ENCODE measurements at regions not wholly inside any gene's neighbourhood (a gene's known extent, or its start where the extent isn't known, plus 50 kb on each side); places are given as distances from the start of the nearest gene placed in this dataset.
"Not testable (repeated sequence)": the region's sequence is repeated elsewhere in the genome, so short reads cannot be mapped to it uniquely, and the experiment has no call there.

GRCh38 chr13:52279408-52279807 lies 120.0 kb upstream of the NEK3 start:
- DNase-seq (ENCODE audit: low read depth in 4 of 6, low spot score in 6 of 6) = not testable (repeated sequence)
- WGBS (ENCODE audit: insufficient coverage) = no CpG with 5 or more reads among the region's 1 CpG

GRCh38 chr13:52254299-52254698 lies 94.9 kb upstream of the NEK3 start:
- H3K27ac ChIP-seq (ENCODE audit: low read depth, low read length); DNase-seq (ENCODE audit: low read depth in 4 of 6, low spot score in 6 of 6); H3K36me3 ChIP-seq (ENCODE audit: control insufficient read depth, insufficient read depth, low read length); H3K9me3 ChIP-seq (ENCODE audit: control insufficient read depth, insufficient read depth, low read length); H3K4me1 ChIP-seq (ENCODE audit: control insufficient read depth, insufficient read depth, low read length); H3K27me3 ChIP-seq (ENCODE audit: control insufficient read depth, insufficient read depth, low read length); H3K4me3 ChIP-seq (ENCODE audit: low read depth, low read length): not testable (repeated sequence)
- WGBS (ENCODE audit: insufficient coverage) = no CpG with 5 or more reads among the region's 24 CpGs

More at GRCh38 chr13:52279408-52279807, 120.0 kb upstream of the NEK3 start:
- not testable (repeated sequence) for H3K27me3 ChIP-seq (ENCODE audit: control insufficient read depth, insufficient read depth, low read length); H3K4me1 ChIP-seq (ENCODE audit: control insufficient read depth, insufficient read depth, low read length); H3K36me3 ChIP-seq (ENCODE audit: control insufficient read depth, insufficient read depth, low read length); H3K4me3 ChIP-seq (ENCODE audit: low read depth, low read length); H3K9me3 ChIP-seq (ENCODE audit: control insufficient read depth, insufficient read depth, low read length); H3K27ac ChIP-seq (ENCODE audit: low read depth, low read length)

GRCh38 chr13:52240752-52241151 lies 81.4 kb upstream of the NEK3 start:
- not testable (repeated sequence) for H3K36me3 ChIP-seq (ENCODE audit: control insufficient read depth, insufficient read depth, low read length); H3K27ac ChIP-seq (ENCODE audit: low read depth, low read length); H3K4me3 ChIP-seq (ENCODE audit: low read depth, low read length); H3K9me3 ChIP-seq (ENCODE audit: control insufficient read depth, insufficient read depth, low read length); H3K4me1 ChIP-seq (ENCODE audit: control insufficient read depth, insufficient read depth, low read length); DNase-seq (ENCODE audit: low read depth in 4 of 6, low spot score in 6 of 6); H3K27me3 ChIP-seq (ENCODE audit: control insufficient read depth, insufficient read depth, low read length)
- no CpG with 5 or more reads among the region's 3 CpGs for WGBS (ENCODE audit: insufficient coverage)

- not testable (repeated sequence) for H3K9me3 ChIP-seq (ENCODE audit: control insufficient read depth, insufficient read depth, low read length); H3K36me3 ChIP-seq (ENCODE audit: control insufficient read depth, insufficient read depth, low read length); H3K27ac ChIP-seq (ENCODE audit: low read depth, low read length); H3K27me3 ChIP-seq (ENCODE audit: control insufficient read depth, insufficient read depth, low read length); H3K4me1 ChIP-seq (ENCODE audit: control insufficient read depth, insufficient read depth, low read length)
- no CpG with 5 or more reads among the region's 8 CpGs for WGBS (ENCODE audit: insufficient coverage)
- H3K4me3 ChIP-seq (ENCODE audit: low read depth, low read length) = peak overlapping the region; percentile 24
- DNase-seq (ENCODE audit: low read depth in 4 of 6, low spot score in 6 of 6) = peak; percentile 7 to 93 (median 48)
These were observed 76.7 kb upstream of the NEK3 start for GRCh38 chr13:52235900-52236595.

- not testable (repeated sequence) for H3K4me3 ChIP-seq (ENCODE audit: low read depth, low read length); H3K27ac ChIP-seq (ENCODE audit: low read depth, low read length); H3K4me1 ChIP-seq (ENCODE audit: control insufficient read depth, insufficient read depth, low read length); H3K36me3 ChIP-seq (ENCODE audit: control insufficient read depth, insufficient read depth, low read length); DNase-seq (ENCODE audit: low read depth in 4 of 6, low spot score in 6 of 6); H3K27me3 ChIP-seq (ENCODE audit: control insufficient read depth, insufficient read depth, low read length); H3K9me3 ChIP-seq (ENCODE audit: control insufficient read depth, insufficient read depth, low read length)
- no CpG with 5 or more reads among the region's 3 CpGs for WGBS (ENCODE audit: insufficient coverage)
These were observed 75.5 kb upstream of the NEK3 start for GRCh38 chr13:52234928-52235327.

GRCh38 chr13:52223063-52223462 lies 63.7 kb upstream of the NEK3 start:
- H3K4me1 ChIP-seq (ENCODE audit: control insufficient read depth, insufficient read depth, low read length); H3K36me3 ChIP-seq (ENCODE audit: control insufficient read depth, insufficient read depth, low read length); H3K4me3 ChIP-seq (ENCODE audit: low read depth, low read length); H3K27ac ChIP-seq (ENCODE audit: low read depth, low read length); DNase-seq (ENCODE audit: low read depth in 4 of 6, low spot score in 6 of 6); H3K9me3 ChIP-seq (ENCODE audit: control insufficient read depth, insufficient read depth, low read length); H3K27me3 ChIP-seq (ENCODE audit: control insufficient read depth, insufficient read depth, low read length): not testable (repeated sequence)
- no CpG with 5 or more reads among the region's 1 CpG for WGBS (ENCODE audit: insufficient coverage)

- H3K36me3 ChIP-seq (ENCODE audit: control insufficient read depth, insufficient read depth, low read length); DNase-seq (ENCODE audit: low read depth in 4 of 6, low spot score in 6 of 6); H3K27me3 ChIP-seq (ENCODE audit: control insufficient read depth, insufficient read depth, low read length); H3K9me3 ChIP-seq (ENCODE audit: control insufficient read depth, insufficient read depth, low read length); H3K27ac ChIP-seq (ENCODE audit: low read depth, low read length); H3K4me3 ChIP-seq (ENCODE audit: low read depth, low read length); H3K4me1 ChIP-seq (ENCODE audit: control insufficient read depth, insufficient read depth, low read length): not testable (repeated sequence)
- WGBS (ENCODE audit: insufficient coverage) = no CpG with 5 or more reads among the region's 1 CpG
These were observed 54.5 kb upstream of the NEK3 start for GRCh38 chr13:52213920-52214319.

- DNase-seq (ENCODE audit: low read depth in 4 of 6, low spot score in 6 of 6); H3K27me3 ChIP-seq (ENCODE audit: control insufficient read depth, insufficient read depth, low read length); H3K9me3 ChIP-seq (ENCODE audit: control insufficient read depth, insufficient read depth, low read length); H3K36me3 ChIP-seq (ENCODE audit: control insufficient read depth, insufficient read depth, low read length); H3K4me1 ChIP-seq (ENCODE audit: control insufficient read depth, insufficient read depth, low read length); H3K27ac ChIP-seq (ENCODE audit: low read depth, low read length); H3K4me3 ChIP-seq (ENCODE audit: low read depth, low read length): not testable (repeated sequence)
- no CpG with 5 or more reads among the region's 1 CpG for WGBS (ENCODE audit: insufficient coverage)
These were observed 53.5 kb upstream of the NEK3 start for GRCh38 chr13:52212886-52213285.

GRCh38 chr13:52211416-52211776 lies 52.0 kb upstream of the NEK3 start:
- not testable (repeated sequence) for H3K27me3 ChIP-seq (ENCODE audit: control insufficient read depth, insufficient read depth, low read length); DNase-seq (ENCODE audit: low read depth in 4 of 6, low spot score in 6 of 6); H3K27ac ChIP-seq (ENCODE audit: low read depth, low read length); H3K36me3 ChIP-seq (ENCODE audit: control insufficient read depth, insufficient read depth, low read length); H3K4me1 ChIP-seq (ENCODE audit: control insufficient read depth, insufficient read depth, low read length); H3K9me3 ChIP-seq (ENCODE audit: control insufficient read depth, insufficient read depth, low read length); H3K4me3 ChIP-seq (ENCODE audit: low read depth, low read length)
- WGBS (ENCODE audit: insufficient coverage) = 90% methylated on average over 2 of the region's 6 CpGs

GRCh38 chr13:52210564-52211415 lies 51.4 kb upstream of the NEK3 start:
- H3K36me3 ChIP-seq (ENCODE audit: control insufficient read depth, insufficient read depth, low read length); H3K4me1 ChIP-seq (ENCODE audit: control insufficient read depth, insufficient read depth, low read length); H3K9me3 ChIP-seq (ENCODE audit: control insufficient read depth, insufficient read depth, low read length); H3K4me3 ChIP-seq (ENCODE audit: low read depth, low read length); H3K27me3 ChIP-seq (ENCODE audit: control insufficient read depth, insufficient read depth, low read length); DNase-seq (ENCODE audit: low read depth in 4 of 6, low spot score in 6 of 6); H3K27ac ChIP-seq (ENCODE audit: low read depth, low read length): not testable (repeated sequence)
- 60% methylated on average over 1 of the region's 7 CpGs for WGBS (ENCODE audit: insufficient coverage)

Measured in spinal cord (tissue), 9 donors.